ENCODE measurements at regions not wholly inside any gene's neighbourhood (a gene's known extent, or its start where the extent isn't known, plus 50 kb on each side); places are given as distances from the start of the nearest gene placed in this dataset.

- no peak for TF ChIP-seq GATA2 (IDR thresholded peaks at IDR 0.05; ENCODE audit: low read depth, low read length)
- no peak for TF ChIP-seq GATA3 (IDR thresholded peaks at IDR 0.05; ENCODE audit: low read depth, low read length)
Measured at GRCh38 chr1:11338284-11338924, 65.4 kb downstream of the UBIAD1 start.

GRCh38 chr1:11339346-11340232 is 66.6 kb downstream of the UBIAD1 start:
- TF ChIP-seq GATA3 (IDR thresholded peaks at IDR 0.05; ENCODE audit: low read depth, low read length), result no peak
- no peak for TF ChIP-seq GATA2 (IDR thresholded peaks at IDR 0.05; ENCODE audit: low read depth, low read length)

DNA sequence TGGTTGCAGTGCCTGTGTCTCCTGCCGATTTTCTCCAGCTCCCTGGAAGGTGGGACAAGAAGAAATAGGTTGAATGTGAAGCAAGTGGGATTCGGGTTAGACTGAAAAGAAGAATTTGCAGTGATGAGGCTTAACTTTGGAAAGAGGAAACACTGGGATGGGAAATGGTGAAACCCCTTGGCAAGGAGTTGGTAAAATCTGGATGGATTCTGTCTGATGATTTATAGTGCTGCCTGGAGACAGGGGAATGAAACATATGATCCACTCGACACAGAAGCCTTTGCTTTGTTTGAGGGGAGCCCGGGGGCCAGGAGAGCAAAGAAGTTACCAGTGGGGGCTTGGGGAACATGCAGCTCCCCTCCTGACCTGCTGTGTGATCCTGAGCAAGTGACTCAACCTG is 67.2 kb downstream of the UBIAD1 start:
- TF ChIP-seq GATA2 (IDR thresholded peaks at IDR 0.05; ENCODE audit: low read depth, low read length) (no peak), GATA3 (IDR thresholded peaks at IDR 0.05; ENCODE audit: low read depth, low read length) (no peak)

DNA sequence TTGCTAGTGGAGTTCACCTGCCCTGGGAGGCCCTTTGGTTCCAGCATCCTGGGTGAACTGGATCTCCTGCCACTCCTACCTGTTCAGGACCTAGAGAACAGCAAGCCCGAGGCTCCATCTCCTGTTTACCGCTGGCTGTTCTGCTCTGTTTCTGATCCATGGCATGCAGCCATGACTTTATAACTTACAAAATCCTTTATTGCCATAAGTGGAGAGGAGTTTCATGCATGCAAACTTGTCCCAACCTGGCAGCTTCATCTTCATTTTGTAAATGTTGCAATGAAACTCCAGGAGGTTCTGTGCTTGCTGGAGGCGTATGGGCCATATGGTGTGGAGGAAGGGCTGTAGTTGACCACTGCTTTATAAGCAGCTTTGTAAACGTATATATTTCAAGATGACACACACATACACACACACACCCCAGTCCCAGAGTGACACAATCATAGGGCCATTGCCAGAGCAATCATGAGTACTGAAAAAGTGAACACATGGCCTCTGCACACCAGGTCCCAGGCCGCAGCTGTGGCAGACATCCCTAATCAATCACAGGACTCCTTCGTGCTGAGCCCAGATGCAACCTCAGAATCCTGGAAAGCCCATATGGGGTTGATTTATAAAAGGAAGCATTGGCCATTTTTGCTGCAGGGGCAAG is 69.0 kb downstream of the UBIAD1 start:
- no peak for TF ChIP-seq GATA3 (IDR thresholded peaks at IDR 0.05; ENCODE audit: low read depth, low read length)
- TF ChIP-seq GATA2 (IDR thresholded peaks at IDR 0.05; ENCODE audit: low read depth, low read length), result no peak

- no peak for TF ChIP-seq GATA3 (IDR thresholded peaks at IDR 0.05; ENCODE audit: low read depth, low read length)
- TF ChIP-seq GATA2 (IDR thresholded peaks at IDR 0.05; ENCODE audit: low read depth, low read length), result peak; percentile 82
Measured at GRCh38 chr1:11342621-11343032, 69.6 kb downstream of the UBIAD1 start.

- TF ChIP-seq GATA2 (IDR thresholded peaks at IDR 0.05; ENCODE audit: low read depth, low read length), result no peak
- no peak for TF ChIP-seq GATA3 (IDR thresholded peaks at IDR 0.05; ENCODE audit: low read depth, low read length)
Measured at GRCh38 chr1:11345971-11346715, 73.1 kb downstream of the UBIAD1 start.

GRCh38 chr1:11350265-11350664 is 77.3 kb downstream of the UBIAD1 start:
- TF ChIP-seq GATA2 (IDR thresholded peaks at IDR 0.05; ENCODE audit: low read depth, low read length), result no peak
- TF ChIP-seq GATA3 (IDR thresholded peaks at IDR 0.05; ENCODE audit: low read depth, low read length), result no peak

- no peak for TF ChIP-seq GATA3 (IDR thresholded peaks at IDR 0.05; ENCODE audit: low read depth, low read length)
- no peak for TF ChIP-seq GATA2 (IDR thresholded peaks at IDR 0.05; ENCODE audit: low read depth, low read length)
Measured at GRCh38 chr1:11352058-11352715, 79.2 kb downstream of the UBIAD1 start.

GRCh38 chr1:11352816-11353799 is 80.1 kb downstream of the UBIAD1 start:
- TF ChIP-seq GATA2 (IDR thresholded peaks at IDR 0.05; ENCODE audit: low read depth, low read length) (no peak), GATA3 (IDR thresholded peaks at IDR 0.05; ENCODE audit: low read depth, low read length) (no peak)

DNA sequence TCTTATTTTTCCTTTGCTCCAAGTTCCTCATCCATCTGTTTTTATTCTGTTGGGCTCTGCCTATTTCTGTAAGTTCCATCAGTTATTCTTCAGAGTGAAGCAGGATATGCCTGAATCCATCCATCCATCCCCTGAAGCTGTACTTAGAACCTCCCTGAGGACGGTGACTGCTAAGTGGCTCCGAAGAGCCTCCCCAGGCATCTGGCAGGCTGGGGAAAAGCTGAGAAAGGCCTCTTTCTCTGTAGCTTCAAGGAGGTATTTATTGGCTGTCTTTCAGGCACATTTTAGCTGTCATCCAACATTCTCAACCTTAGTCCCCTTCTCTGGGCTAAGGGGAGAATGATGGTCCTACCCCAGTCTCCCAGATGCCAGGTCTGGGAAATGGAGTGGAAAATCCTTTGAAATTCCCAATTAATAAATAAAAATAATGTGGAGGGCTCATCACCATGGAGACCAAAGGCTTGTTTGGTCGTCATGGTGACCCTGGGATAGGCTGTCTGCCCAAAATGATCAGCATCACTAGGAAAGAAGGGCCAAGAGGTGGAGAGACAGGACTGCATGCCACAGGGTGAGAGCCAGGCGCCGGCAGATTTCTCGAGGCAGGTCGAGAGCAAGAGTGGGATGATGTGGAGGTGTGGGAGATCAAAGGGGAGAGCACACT is 82.0 kb downstream of the UBIAD1 start:
- no peak for TF ChIP-seq GATA3 (IDR thresholded peaks at IDR 0.05; ENCODE audit: low read depth, low read length)
- no peak for TF ChIP-seq GATA2 (IDR thresholded peaks at IDR 0.05; ENCODE audit: low read depth, low read length)

DNA sequence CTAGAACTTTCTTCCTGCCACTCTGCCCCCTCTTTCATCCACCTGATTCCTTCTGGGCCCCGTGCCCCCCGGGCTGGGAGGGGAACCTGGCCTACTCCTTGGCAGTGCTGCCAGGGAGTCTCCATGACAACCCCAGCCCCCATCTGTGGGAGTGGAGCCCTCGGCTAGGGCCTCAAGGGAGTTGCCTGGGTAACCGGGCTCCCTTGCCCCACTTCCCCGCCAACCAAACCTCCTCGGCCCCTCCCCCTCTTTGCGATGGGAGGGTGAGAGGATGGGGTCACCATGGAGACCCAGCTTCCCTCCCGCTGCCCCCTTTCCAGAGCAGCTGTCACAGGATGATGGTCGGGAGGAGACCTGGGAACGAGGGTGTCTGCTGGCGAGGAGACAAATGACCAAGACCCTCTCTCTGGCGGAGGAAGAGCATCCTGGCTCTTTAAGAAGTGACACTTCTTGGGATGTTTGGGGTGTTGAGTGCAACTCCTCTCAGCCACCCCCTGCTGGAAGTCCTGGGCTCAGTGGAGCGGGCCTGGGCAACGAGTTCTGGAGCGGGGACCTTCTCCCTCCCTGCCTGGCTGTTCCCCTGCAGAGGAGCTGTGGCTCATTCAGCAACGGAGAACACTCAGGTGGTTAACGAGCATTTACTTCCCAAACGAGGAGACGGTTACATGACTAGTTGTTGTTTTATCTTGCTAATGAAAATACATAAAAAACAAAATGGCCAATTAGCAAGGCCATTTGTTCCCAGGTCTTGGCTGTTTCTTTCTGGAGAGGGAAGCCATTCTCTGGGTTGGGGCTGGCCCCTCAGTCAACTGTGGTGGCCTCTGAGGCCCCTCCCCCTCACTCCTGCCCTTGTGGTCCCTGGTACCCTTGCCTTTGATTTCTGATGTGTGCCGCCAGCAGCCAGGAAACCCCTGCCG is 82.8 kb downstream of the UBIAD1 start:
- TF ChIP-seq GATA2 (IDR thresholded peaks at IDR 0.05; ENCODE audit: low read depth, low read length) (no peak), GATA3 (IDR thresholded peaks at IDR 0.05; ENCODE audit: low read depth, low read length) (no peak)

Measured in SH-SY5Y (cell line).